Inferior parietal cortex (tissue), 1 donor: ENCODE measurements at regions not wholly inside any gene's neighbourhood (a gene's known extent, or its start where the extent isn't known, plus 50 kb on each side); places are given as distances from the start of the nearest gene placed in this dataset.
"Not testable (repeated sequence)": the region's sequence is repeated elsewhere in the genome, so short reads cannot be mapped to it uniquely, and the experiment has no call there.

Experiments used
- DNase-seq: peaks from one replicate; pipeline ENCODE4 v3.0.0-alpha.2; 2016; ENCODE audit errors: extremely low spot score

DNA sequence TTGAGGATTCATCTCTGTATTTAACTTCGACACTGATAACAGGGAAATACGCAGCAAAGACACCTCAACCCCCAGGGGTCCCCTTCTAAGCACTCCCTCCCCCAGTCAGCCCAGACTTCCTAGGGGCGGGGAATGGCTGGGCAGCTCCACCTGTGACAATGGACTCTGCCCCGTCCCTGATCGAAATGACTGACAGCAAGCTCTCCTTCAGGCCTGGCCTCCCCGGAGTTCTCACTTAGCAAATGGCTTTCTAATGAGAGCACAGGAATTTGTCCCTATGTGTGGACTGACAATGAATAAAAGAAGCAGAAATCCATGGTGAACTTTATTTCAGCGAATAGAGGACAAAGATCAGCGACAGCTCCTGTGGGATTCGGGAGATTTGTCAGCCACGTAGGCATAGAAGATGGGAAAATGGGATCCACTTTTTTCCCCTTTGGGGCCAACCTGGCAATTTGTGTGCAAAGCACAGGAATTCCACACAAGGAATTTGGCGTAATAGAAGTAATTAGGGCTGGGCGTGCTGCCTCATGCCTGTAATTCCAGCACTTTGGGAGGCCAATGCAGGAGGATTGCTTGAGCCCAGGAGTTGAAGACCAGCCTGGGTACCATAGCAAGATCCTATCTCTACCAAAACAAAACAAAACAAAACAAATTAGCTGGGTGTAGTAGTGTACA is 63.8 kb downstream of the TNFAIP2 start:
- DNase-seq = no peak

DNA sequence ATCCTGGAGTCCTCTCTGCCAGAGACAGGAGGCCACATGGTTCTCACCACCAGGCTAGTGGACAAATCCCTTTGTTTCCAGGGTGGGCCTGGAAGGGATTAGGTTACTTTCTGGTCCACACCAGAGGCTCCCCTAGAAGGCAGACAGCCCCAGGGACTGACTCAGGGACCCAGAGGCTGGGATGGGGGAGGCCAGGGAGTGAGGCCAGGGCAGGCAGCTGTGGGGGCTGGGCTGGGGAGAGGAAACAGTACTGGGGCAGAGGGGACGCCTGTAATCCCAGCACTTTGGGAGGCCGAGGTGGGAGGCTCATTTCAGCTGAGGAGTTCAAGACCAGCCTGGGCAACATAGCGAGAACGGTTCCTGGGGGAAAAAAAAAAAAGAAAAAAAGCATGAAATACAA is 64.7 kb downstream of the TNFAIP2 start:
- no peak for DNase-seq

DNA sequence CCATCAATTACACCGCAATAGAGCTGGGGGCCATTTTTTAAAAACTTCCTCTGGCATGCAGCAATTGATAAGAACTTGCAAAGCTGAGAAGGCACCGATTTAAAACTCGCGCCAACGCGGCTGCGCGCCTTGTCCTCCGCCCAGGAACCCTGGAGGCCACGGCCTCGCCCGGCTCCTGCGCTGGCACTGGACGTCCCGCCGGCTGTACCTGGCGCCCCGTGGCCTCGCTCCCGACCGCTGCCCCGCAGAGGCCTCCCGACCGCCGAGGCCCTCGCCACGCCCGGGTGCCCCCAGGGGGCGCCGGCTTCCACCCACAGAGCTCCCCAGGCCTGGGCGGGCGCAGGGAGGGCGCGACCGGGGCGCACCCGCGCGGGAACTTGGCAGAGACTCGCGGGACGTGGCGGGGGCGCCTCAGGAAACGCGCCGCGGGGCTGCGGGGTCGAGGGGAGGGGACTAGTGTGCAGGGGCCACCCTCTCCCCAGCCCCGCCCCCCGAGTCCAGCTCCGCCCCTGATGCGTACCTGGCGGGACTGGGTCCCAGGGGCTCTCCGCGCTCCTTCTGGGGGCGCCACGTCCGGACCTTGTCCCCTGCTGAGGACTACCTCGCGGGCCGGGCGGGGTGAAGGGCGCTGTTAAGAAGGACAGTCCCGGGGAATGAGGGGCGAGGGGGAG is 65.7 kb downstream of the TNFAIP2 start:
- DNase-seq = no peak

DNA sequence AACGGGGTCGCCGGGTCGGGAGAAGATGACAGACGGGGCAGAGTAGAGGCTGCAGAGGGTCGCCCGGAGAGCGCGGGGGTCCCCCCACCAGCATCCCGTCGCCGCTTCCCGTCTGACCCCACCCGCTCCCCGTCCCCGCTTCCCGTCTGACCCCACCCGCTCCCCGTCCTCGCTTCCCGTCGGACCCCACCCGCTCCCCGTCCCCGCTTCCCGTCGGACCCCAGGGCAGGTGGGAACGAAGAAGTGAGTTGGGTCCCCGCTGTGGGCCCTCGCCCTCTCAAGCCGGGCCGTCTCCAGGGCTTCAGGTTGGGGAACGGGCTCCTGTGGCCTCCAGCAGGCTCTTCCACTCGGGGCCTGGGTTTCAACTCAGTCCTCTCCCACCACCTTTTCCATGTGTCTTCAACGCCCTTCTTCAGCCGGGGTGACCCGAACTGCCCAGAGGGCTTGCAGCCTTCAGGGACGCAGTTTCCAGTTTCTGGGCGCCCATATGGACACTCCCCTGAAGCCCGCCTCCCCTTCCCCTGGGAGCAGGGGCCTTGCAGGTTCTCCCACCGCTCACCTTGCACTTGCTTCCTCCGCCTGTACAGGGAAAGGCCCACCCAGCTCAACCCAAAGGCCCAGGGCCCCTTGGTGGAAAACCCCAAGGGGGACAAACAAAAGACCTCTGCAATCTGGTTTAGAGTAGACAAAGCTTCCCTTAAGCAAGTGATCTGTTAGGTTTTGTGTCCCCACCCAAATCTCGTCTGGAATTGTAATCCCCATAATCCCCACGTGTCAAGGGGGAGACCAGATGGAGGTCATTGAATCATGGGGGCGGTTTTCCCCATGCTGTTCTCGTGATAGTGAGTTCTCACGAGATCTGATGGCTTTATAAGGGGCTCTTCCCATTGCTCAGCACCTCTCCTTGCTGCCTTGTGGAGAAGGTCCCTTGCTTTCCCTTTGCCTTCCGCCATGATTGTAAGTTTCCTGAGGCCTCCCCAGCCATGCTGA is 66.5 kb downstream of the TNFAIP2 start:
- no peak for DNase-seq

DNA sequence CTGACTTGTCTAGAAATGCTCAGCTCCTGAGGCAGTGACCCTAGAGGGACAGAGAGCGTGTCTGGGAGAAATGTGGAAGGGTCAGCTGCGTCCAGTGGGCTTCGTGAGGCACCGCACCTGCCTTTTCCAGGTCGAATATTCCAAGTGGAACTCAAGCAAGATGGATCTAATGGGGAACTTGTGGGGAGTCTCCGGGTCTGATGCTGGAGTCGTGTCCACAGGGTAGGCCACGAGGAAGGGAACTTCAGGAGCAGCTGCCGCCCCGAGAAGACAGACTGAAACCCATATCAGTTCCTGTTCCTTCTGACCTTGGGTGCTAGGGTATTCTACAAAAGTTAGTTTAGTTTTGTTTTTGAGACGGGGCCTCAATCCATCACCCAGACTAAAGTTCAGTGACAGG is 67.5 kb downstream of the TNFAIP2 start:
- no peak for DNase-seq

DNA sequence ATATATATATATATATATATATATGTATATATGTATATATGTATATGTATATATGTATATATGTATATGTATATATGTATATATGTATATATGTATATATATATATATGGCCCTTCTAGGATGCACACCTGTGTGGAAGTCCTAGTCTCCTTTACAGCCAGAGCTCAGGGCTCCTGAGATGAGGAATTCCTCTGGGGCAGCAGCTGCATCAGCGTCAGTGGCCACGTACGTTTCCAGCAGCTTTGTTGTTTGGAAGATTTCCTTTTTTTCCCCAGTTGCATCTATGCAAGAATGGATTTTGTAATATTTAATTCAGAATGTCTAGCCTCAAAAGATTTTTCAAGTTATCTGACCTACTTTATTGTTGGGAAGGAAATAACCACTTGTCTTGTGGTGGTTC is 68.6 kb downstream of the TNFAIP2 start:
- DNase-seq = no peak

DNA sequence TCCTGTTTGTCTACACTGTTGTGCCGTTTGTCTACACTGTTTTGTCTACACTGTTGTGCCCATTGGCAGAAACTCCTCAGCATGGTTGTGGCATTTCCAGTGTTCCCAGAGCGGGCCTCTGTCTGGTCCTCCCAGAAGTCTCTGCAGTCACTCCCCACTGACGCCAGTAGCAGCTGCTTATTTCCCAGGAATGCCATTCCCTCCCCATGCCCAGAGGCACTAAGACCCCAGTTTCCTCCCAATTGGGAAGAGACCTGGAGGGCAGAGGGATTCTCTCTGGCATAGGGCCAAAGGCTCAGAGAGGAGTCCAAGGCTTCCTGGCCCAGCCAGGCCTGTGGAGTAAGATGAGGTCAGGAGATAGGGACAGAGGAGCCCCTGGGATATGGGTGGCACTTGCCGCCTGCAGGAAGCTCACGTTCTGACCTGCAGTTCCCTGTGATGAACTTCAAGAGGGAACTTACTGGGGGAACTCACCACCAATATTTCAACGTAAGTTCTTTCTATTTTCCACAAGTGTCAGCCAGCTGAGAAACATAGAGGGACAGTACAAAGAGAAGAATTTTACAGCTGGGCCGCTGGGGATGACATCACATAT is 69.1 kb downstream of the TNFAIP2 start:
- DNase-seq = no peak

DNA sequence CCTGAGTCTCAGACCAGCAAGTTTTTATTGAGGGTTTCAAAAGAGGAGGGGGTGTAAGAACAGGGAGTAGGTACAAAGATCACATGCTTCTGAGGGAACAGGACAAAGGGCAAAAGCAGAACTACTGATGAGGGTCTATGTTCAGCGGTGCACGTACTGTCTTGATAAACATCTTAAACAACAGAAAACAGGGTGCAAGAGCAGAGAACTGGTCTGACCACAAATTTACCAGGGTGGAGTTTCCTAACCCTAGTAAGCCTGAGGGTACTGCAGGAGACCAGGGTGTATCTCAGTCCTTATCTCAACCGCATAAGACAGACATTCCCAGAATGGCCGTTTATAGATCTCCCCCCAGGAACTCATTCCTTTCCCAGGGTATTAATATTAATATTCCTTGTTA is 69.6 kb downstream of the TNFAIP2 start:
- not testable (repeated sequence) for DNase-seq

DNA sequence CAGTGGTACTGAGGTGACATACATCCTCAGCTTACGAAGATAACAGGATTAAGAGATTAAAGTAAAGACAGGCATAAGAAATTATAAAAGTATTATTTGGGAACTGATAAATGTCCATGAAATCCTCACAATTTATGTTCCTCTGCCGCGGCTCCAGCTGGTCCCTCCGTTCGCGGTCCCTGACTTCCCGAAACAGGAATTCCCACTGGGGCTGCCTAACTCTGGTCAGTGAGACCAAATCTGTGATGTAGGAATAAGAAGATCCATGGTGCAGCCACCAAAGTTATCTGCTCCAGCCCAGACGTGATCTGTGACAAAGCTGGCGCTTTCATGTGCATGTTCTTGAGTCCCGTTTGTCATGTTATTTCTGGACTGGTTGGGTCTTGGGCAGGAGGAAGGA is 70.2 kb downstream of the TNFAIP2 start:
- DNase-seq = not testable (repeated sequence)

DNA sequence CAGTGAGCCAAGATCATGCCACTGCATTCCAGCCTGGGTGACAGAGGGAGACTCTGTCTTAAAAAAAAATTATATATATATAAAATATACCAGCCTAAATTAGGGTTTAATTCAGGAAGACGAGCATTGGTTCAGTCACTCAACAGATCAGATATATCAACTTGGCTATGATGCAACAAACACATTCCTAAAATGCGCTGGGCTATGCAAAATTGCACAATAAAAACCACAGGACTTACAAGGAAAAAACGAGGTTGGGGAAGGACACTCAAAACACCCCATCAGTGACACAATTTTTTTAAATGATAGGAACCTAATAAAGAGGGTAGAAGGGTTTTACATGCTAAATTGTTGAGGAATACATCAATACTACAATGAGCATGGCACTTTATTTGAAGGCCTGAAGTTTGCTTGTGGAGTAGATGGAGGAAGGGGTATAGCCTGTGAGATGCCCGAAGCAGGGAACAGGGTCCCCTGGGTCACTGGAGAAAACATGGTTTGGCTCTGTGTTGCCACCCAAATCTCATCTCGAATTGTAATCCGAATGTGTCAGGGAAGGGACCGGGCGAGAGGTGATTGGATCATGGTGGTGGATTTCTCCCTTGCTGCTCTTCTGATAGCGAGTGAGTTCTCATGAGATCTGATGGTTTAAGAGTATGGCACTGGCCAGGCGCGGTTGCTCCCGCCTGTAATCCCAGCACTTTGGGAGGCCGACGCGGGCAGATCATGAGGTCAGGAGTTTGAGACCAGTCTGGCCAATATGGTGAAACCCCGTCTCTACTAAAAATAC is 71.2 kb downstream of the TNFAIP2 start:
- no peak for DNase-seq

DNA sequence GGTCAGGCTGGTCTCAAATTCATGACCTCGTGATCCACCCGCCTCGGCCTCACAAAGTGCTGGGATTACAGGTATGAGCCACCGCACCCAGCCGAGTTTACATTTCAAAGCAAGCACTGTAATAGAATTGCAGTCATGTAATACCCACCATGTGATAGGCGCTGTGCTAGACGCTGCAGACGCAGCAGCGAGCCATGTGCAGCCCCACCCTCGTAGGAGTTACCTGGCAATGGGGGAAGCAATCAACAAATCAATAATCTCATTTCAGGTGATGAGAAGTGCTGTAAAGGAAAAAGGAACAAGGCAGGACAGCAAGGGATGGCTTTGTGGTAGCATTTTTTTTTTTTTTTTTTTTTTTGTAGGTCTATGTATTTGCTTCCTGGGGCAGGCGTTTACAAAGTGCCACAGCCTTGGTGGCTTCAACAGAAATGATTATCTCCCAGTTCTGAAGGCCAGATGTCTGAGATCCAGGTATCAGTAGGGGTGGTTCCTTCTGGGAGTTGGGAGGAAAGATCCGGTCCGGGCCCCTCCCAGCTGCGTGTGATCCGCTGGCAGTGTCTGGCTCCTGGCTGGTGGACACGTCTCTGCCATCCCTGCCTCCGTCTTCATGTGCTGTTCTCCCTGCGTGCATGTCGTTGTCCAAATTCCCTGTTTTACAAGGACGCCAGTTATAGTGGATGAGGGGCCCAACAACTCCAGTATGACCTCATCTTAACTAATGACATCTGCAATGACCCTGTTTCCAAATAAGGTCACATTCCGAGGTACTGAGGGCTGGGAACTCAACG is 72.8 kb downstream of the TNFAIP2 start:
- DNase-seq = no peak

DNA sequence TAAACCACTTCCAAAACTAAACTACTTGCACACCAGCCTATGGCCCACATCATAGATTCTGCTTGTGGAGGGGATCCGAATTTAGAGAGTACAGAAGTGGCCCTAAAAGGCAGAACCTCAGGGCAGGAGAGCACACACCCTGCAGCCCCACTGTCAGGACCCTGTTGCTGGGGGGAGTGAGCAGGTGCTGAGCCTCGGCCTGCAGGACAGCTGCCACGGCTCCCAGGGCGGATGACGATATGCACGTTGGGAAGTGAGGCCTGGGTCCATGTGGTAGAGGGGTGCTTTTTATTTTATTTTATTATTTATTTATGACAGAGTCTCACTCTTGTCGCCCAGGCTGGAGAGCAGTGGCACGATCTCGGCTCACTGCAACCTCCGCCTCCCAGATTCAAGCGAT is 73.5 kb downstream of the TNFAIP2 start:
- no peak for DNase-seq

DNA sequence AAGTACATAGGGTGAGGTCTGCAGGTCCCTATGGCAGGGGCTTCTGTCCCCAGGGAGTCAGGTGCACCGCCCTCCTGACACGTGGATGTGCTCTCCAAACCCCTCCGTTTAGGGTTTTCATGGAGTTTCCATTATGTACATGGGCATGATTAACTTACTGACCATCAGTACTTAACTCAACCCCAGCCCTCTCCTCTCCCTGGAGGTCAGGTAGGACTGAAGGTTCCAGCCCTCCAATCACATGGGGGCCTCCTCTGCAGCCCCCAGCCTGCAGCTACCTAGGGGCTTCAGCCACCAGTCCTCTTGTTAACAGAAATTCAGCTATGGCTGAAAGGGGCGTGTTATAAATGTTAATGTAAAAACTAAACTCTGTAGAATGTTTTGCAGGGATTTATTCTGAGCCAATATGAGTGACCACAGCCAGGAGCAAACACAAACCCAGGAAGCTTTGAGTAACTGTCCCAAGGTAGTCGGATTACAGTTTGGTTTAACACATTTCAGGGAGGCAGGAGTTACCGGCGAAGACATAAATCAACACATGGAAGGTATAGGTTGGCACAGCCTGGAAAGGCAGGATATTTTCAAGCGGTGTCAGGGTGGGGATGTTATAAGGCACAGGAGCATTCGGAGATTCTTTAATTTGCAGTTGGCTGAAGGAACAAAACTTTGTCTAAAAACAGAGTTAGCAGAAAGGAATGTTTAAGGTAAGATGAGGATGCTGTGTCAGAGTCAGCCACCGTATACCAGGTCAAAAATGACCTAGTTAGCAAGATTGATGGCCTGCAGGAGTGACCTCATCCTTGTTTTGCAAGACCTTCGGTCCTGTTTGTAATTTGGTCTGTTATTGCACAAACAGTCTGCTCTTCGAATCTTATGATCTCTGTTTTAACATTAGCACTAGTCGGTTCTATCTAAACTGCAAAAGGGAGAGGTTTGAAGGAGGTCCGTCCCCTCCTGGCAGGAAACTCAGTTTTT is 75.2 kb downstream of the TNFAIP2 start:
- no peak for DNase-seq

DNA sequence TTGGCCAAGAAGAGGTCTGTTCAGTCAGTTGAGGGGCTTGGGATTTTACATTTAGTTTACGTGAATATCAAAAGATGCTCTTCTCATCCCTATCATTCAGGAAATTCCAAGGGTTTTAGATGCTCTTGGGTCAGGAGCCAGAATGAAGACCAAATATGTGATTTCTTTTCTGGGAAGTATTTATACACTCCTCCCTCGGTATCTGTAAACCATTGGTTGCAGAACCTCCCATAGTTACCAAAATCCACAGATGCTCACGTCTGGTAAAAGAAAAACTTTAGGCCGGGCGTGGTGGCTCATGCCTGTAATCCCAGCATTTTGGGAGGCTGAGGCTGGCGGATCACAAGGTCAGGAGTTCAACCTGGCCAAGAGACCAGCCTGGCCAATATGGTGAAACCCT is 75.9 kb downstream of the TNFAIP2 start:
- DNase-seq = no peak

DNA sequence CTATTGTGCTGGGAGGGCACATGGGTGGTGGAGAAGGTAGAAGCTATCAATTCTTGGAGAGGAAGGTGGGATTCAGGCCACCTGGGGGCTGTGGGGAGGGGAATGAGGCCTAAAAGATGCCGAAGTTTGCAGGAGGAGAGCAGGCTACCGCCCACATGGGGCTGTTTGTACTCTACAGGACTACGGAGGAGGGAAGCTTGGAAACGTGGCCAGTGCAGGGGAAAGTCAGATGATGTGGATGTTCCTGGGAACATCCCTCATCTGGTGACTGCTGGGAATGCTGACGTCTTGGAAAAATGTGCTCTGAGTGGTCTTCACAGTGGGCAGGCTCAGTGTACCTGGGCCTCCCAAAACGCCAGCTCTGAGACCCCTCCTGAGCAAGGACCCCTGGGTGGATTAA is 78.5 kb downstream of the TNFAIP2 start:
- no peak for DNase-seq

DNA sequence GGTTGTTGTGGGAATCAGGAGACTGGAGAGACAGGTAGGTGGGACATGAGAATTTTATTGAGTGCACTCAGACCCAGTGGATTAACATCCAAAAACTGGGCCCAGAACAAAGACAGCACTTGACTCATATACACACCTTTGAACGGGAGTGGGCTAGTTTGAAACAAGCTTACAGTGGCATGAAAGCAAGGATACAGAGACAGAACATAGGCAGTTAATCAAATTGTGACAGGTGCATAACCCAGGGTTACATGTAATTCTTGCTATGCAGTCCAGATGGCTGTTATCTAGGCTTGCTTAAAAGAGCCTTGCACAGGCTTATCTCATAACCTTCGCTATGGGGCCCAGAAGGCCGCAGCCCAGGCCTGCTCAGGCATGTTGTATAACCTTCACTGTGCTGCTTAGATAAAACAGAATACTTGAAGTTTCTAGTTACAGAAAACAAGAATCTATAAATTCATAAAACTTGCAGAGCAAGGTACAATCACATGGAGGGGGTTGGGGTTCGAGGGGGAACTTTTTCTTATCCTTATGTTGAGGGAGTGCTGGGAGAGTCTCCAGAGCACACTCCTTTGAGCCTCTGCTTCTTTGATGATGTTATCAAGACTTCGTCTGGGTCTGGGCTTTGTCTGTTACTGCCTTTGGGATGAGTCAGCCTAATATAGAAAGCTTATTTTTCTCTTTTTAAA is 81.7 kb downstream of the TNFAIP2 start:
- no peak for DNase-seq

DNA sequence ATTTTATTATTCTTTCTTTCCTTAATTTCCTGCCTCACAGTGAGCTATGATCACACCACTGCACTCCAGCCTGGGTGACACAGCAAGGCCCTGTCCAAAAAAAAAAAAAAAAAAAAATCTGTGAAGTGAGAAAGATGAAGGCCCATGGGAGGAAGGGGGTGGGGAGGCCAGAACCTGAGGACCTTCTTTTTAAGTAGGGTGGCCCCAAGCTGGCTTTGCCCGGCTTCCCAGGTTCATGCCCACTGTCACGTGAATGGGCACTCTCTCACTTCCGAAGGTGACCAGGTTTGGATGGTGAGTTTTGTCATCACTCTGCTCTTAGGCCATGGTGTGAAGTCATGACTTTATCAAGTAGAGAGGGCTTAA is 82.3 kb downstream of the TNFAIP2 start:
- DNase-seq = no peak

DNA sequence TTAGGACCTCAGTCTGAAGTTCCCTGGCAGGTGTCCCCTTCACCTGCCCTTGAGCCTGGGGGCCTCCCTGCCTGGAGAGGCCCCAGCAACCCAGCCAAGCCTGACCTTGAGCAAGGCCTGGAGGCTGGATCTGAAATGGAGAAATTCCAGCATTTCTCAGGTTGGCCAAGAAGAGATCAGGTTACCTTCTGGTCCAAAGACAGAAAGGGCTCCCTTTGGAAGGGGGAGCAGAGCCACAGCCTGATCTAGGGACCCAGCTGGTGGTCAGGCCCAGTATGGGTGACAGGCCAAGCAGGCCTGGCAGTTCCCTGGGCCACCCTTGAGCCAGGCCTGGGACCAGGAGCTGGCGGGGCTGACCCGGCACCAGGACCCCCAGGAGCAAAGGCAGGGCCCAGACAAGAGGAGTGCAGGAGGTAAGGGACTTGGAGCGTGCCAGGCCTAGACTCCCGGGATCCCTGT is 82.8 kb downstream of the TNFAIP2 start:
- no peak for DNase-seq
